ENCODE measurements at regions not wholly inside any gene's neighbourhood (a gene's known extent, or its start where the extent isn't known, plus 50 kb on each side); places are given as distances from the start of the nearest gene placed in this dataset.
"Not testable (repeated sequence)": the region's sequence is repeated elsewhere in the genome, so short reads cannot be mapped to it uniquely, and the experiment has no call there.

DNA sequence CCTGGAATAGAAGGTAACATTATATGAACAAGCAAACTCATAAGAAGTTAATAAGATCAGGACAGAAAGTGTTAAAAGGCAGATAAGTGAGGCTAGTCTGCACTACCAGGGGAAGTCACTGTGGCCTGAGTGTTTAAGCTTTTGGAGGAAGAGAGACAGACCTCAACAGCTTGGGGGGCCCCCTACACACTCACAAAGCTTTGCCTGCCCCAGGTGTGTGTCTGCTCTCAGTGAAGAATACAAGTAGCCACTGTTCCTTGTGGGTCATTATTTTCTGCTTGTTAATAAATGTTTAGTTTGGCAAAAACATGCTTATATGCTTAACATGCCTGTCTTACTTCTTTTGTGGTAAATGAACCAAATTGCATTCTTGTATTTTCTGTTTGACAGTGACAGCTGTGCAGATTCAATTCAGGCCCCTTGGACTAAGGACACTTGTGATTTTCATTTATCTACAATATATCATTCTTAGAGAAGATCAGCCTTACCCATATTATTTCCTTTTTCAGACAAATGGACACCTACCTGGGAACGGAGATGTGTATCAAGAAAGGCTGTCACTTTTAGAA is 50.7 kb upstream of the C12orf71 start:
- no peak overlapping the region for H3K4me3 ChIP-seq (ENCODE audit: low read length)
- H3K27me3 ChIP-seq (replicated peaks; ENCODE audit: control insufficient read depth, insufficient read depth, low read length) = no peaks in the 10 kb centered on the region
- H3K9ac ChIP-seq (ENCODE audit: low read length) = no peak overlapping the region
- no peak for DNase-seq (ENCODE audit: low read depth)
- H3K9me3 ChIP-seq (ENCODE audit: control insufficient read depth, low read length) = no peaks in the 10 kb centered on the region
- no peaks in the 10 kb centered on the region for H3K4me1 ChIP-seq (ENCODE audit: control insufficient read depth, insufficient read depth, low read length)
- no peaks in the 10 kb centered on the region for H3K36me3 ChIP-seq (ENCODE audit: control insufficient read depth, insufficient read depth, low read length, severe bottlenecking)

DNA sequence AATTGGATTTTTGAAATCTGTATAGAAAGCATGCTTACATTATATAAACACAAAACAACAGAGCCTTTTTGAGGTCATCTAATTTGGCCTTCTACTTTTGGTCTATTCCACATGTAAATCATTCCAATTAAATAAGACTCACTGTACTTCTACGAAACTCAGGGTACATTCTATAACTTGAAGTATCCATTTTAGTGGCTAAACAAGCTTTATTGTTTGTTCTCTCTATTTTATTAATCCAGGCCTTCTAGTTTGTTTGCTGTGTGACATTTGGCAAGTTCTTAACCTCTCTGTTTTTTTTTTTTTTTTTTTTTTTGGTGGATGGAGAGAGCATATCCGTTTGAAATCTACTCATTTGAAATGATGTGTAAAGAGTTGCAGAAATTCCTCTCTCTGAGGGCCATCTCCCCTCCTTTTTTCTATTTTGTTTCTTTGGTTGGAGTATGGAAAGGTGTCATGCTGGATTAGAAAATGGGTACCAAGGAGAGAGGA is 58.1 kb upstream of the C12orf71 start:
- H3K4me3 ChIP-seq (ENCODE audit: low read length) = no peak overlapping the region
- H3K9me3 ChIP-seq (ENCODE audit: control insufficient read depth, low read length) = no peaks in the 10 kb centered on the region
- H3K27me3 ChIP-seq (replicated peaks; ENCODE audit: control insufficient read depth, insufficient read depth, low read length) = no peaks in the 10 kb centered on the region
- no peaks in the 10 kb centered on the region for H3K36me3 ChIP-seq (ENCODE audit: control insufficient read depth, insufficient read depth, low read length, severe bottlenecking)
- H3K9ac ChIP-seq (ENCODE audit: low read length) = no peak overlapping the region
- peaks cover 11% of the 10 kb centered on the region for H3K4me1 ChIP-seq (ENCODE audit: control insufficient read depth, insufficient read depth, low read length)
- no peak for DNase-seq (ENCODE audit: low read depth)

DNA sequence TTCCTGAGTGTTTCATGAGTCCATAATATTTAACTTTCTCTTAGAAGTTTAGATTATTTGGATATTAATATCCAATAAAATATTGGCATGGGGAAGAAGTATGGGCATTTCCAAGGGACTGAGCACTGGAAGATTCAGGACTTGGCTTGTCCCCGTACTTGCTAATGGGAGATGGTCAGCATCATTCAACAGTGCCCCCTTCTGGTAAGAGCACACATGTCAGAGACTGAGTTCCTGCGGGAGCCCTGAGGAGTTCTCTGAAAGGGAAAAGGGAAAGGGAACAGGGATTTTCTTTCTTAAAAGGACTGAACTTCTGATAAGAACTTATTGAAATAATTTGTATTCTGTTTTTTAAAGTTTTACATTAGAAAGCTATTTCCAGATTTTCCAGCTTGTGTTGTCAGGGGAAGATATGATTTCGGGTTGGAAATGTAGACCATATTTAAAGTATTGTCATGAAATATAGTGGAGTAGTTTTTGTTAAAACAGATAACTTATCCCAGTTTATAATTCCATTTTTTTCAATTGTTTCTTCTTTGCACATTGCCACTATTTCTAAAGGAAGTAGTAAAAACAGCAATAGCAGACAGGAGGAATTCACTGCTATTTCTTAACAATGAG is 59.8 kb upstream of the C12orf71 start:
- DNase-seq (ENCODE audit: low read depth) = peak; percentile 91
- Histone ChIP-seq H3K4me1 (ENCODE audit: control insufficient read depth, insufficient read depth, low read length) (peaks cover 11% of the 10 kb centered on the region), H3K9me3 (ENCODE audit: control insufficient read depth, low read length) (no peaks in the 10 kb centered on the region), H3K4me3 (ENCODE audit: low read length) (no peak overlapping the region), H3K9ac (ENCODE audit: low read length) (peak overlapping the region; percentile 52), H3K36me3 (ENCODE audit: control insufficient read depth, insufficient read depth, low read length, severe bottlenecking) (no peaks in the 10 kb centered on the region), H3K27me3 (replicated peaks; ENCODE audit: control insufficient read depth, insufficient read depth, low read length) (no peaks in the 10 kb centered on the region)

DNA sequence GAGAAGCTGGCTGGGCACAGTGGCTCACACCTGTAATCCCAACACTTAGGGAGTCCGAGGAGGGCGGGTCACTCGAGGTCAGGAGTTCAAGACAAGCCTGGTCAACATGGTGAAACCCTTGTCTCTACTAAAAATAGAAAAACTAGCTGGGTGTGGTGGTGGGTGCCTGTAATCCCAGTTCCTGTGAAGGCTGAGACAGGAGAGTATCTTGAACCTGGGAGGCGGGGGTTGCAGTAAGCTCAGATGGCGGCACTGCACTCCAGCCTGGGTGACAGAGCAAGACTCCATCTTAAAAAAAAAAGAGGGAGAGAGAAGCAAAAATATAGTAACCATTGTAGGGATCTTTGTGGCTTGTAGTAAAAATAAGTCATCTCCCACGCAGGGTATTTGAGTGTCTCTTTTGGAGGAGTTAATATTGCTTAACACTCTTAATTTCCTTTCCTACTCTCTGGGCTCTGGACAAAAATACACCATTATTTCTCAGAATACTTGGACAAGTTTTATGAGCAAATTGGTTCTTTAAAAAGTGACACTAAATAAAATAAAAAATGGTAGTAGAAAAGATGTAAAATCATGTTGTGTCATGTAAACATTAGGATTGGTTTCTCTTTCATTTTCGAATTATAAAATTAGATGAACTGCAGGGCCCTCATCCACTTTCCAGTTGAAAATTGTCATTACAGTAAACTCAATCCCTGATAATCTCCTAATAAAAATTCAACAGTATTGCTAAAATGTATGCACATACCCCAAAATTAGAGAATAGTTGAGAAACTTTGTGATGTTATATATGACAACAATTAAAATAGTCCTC is 61.1 kb upstream of the C12orf71 start:
- no peaks in the 10 kb centered on the region for H3K27me3 ChIP-seq (replicated peaks; ENCODE audit: control insufficient read depth, insufficient read depth, low read length)
- H3K9me3 ChIP-seq (ENCODE audit: control insufficient read depth, low read length) = no peaks in the 10 kb centered on the region
- H3K9ac ChIP-seq (ENCODE audit: low read length) = peak overlapping the region; percentile 72
- no peak for DNase-seq (ENCODE audit: low read depth)
- peak overlapping the region; percentile 50 for H3K4me3 ChIP-seq (ENCODE audit: low read length)
- no peaks in the 10 kb centered on the region for H3K36me3 ChIP-seq (ENCODE audit: control insufficient read depth, insufficient read depth, low read length, severe bottlenecking)
- H3K4me1 ChIP-seq (ENCODE audit: control insufficient read depth, insufficient read depth, low read length) = peaks cover 11% of the 10 kb centered on the region

DNA sequence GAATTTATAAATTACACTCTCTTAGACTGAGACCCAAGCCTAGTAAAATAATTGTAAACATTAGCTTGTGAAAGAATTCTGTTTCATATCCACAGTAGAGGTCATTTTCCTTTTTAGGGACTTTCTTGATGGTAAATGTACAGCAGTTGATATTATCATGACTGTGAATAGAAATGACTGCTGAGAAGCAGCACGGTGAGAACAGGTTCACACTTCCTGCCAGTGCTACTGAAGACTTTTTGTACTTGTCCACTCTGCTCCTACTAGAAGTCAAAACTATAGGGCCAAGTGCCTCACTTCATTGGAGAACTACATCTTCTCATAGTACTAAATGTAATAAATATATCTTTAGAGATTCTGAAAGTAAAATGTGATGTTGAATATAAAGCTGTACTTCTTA is 63.3 kb upstream of the C12orf71 start:
- not testable (repeated sequence) for H3K36me3 ChIP-seq (ENCODE audit: control insufficient read depth, insufficient read depth, low read length, severe bottlenecking); H3K27me3 ChIP-seq (replicated peaks; ENCODE audit: control insufficient read depth, insufficient read depth, low read length); DNase-seq (ENCODE audit: low read depth); H3K4me3 ChIP-seq (ENCODE audit: low read length); H3K9me3 ChIP-seq (ENCODE audit: control insufficient read depth, low read length); H3K9ac ChIP-seq (ENCODE audit: low read length)
- H3K4me1 ChIP-seq (ENCODE audit: control insufficient read depth, insufficient read depth, low read length) = peaks cover 11% of the 10 kb centered on the region

DNA sequence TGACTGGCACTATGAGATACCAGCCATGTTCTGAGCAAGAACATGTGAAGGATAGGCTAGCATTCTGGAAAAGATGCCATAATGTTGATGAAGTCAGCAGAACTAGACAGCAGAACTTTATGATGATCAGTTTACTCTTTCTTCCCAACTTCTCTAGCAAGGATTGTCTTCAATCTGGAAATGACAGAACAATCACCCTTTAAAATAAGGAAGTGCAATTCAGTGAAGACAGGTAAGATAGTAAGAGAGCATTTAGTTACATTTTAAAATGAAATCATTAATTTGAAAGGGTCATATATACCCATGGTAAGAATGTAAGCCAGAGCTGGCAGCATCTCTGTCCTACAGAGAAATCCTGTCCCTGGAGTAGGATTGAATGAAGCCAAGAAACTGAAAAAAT is 66.0 kb upstream of the C12orf71 start:
- Histone ChIP-seq H3K4me3 (ENCODE audit: low read length) (no peak overlapping the region), H3K9ac (ENCODE audit: low read length) (no peak overlapping the region), H3K27me3 (replicated peaks; ENCODE audit: control insufficient read depth, insufficient read depth, low read length) (no peaks in the 10 kb centered on the region), H3K9me3 (ENCODE audit: control insufficient read depth, low read length) (no peaks in the 10 kb centered on the region), H3K4me1 (ENCODE audit: control insufficient read depth, insufficient read depth, low read length) (peaks cover 7% of the 10 kb centered on the region), H3K36me3 (ENCODE audit: control insufficient read depth, insufficient read depth, low read length, severe bottlenecking) (no peaks in the 10 kb centered on the region)
- no peak for DNase-seq (ENCODE audit: low read depth)

DNA sequence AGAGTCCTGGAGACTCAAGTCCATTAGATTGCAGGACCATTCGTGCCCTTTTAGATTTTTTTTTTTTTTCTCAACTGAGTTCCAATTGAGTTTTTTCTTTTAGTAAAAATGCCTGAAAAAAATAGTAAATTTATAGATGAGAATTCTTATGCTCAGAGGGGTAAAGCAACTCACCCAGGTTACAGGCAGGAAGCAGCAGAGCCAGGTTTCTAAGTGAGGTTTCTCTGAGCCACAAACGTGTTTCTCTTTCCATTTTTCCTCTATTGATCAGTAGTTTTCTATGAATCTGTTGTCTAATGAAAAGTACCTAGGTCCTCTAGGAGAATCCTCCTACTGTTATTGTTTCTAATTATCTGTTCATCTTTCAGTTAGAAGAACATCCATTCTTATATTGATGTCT is 66.4 kb upstream of the C12orf71 start:
- DNase-seq (ENCODE audit: low read depth) = no peak
- Histone ChIP-seq H3K36me3 (ENCODE audit: control insufficient read depth, insufficient read depth, low read length, severe bottlenecking) (no peaks in the 10 kb centered on the region), H3K9me3 (ENCODE audit: control insufficient read depth, low read length) (no peaks in the 10 kb centered on the region), H3K4me1 (ENCODE audit: control insufficient read depth, insufficient read depth, low read length) (peaks cover 3% of the 10 kb centered on the region), H3K4me3 (ENCODE audit: low read length) (no peak overlapping the region), H3K9ac (ENCODE audit: low read length) (no peak overlapping the region), H3K27me3 (replicated peaks; ENCODE audit: control insufficient read depth, insufficient read depth, low read length) (no peaks in the 10 kb centered on the region)

DNA sequence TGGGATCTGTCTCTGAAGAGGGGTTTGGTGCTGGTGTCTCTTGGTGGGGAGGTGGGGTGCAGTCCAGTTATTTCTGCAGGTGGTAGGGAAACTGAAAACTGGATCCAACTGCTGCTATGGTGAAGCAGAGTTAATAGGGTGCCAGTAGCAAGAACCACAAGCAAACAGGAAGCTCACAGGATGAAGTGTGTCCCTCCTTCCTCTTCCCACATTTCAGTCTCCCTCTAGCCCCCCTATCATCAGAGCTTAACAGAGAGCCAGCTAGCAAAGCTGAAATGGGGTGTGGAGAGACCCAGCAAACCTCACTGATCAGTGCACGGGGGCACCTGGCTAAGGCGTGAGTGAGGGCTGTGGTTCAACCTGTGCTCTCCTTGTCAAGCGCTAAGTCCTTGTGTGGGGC is 69.1 kb upstream of the C12orf71 start:
- Histone ChIP-seq H3K4me1 (ENCODE audit: control insufficient read depth, insufficient read depth, low read length) (no peaks in the 10 kb centered on the region), H3K36me3 (ENCODE audit: control insufficient read depth, insufficient read depth, low read length, severe bottlenecking) (no peaks in the 10 kb centered on the region), H3K9ac (ENCODE audit: low read length) (no peak overlapping the region), H3K4me3 (ENCODE audit: low read length) (no peak overlapping the region), H3K9me3 (ENCODE audit: control insufficient read depth, low read length) (no peaks in the 10 kb centered on the region), H3K27me3 (replicated peaks; ENCODE audit: control insufficient read depth, insufficient read depth, low read length) (no peaks in the 10 kb centered on the region)
- no peak for DNase-seq (ENCODE audit: low read depth)

DNA sequence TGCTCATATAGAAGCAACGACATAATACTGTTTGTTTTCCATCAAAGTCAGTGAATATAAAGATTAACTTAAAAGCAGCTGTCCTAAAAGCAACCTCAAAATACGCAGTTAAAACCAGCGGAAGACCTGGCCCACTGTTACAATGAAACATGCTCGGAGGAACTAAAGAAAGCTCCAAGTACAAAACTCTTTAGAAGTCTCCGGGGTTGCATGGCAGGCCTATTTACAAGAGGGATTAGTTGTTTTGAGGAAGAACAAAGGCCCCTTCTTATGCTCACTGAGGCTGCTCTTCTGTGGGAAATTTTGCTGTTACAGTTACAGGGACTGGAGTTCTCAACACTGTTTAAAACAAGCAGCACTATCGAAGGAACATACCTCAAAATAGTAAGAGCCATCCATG is 75.9 kb upstream of the C12orf71 start:
- no peak for DNase-seq (ENCODE audit: low read depth)
- H3K36me3 ChIP-seq (ENCODE audit: control insufficient read depth, insufficient read depth, low read length, severe bottlenecking) = no peaks in the 10 kb centered on the region

DNA sequence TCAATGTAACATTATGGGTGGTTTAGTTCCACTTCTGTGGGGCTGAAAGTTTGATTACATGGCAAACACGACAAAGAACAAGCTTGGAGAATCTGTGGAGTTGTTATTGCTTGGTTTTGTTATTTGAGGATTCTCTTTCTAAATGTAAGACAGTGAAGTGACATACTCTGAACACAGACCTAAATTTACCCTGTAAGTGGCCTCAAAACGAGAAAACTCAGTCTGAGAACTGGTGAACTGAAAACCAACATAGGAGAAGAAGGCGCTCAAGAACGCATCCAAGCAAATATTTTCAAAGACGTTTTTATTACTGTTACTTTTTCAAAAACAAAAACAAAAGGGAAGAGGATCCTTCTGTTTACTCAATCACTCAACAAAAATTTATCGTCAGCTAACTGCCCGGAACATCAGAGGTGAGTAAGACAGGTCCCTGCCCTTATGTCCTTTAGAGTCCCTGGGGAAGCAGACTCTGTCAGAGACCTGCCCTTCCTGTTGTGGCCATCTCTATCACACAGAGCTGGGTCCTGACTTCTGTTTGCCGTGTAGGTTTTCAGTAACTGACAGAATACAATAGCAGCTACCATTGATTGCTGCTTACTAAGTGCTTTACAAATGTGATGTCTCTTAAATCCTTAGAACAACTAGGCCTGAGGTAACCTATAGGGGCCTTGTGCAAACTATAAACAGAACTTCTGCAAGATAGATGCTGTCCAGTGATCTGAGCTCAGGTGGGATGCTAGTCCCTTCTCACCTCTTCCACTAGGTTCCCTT is 79.3 kb upstream of the C12orf71 start:
- no peaks in the 10 kb centered on the region for H3K9me3 ChIP-seq (ENCODE audit: control insufficient read depth, low read length)
- H3K4me3 ChIP-seq (ENCODE audit: low read length) = no peak overlapping the region
- no peak for DNase-seq (ENCODE audit: low read depth)
- no peak overlapping the region for H3K9ac ChIP-seq (ENCODE audit: low read length)
- H3K27me3 ChIP-seq (replicated peaks; ENCODE audit: control insufficient read depth, insufficient read depth, low read length) = no peaks in the 10 kb centered on the region
- H3K4me1 ChIP-seq (ENCODE audit: control insufficient read depth, insufficient read depth, low read length) = no peaks in the 10 kb centered on the region
- H3K36me3 ChIP-seq (ENCODE audit: control insufficient read depth, insufficient read depth, low read length, severe bottlenecking) = no peaks in the 10 kb centered on the region

More for the DNA sequence above, 75.9 kb upstream of the C12orf71 start:
- Histone ChIP-seq H3K4me3 (ENCODE audit: low read length) (no peak overlapping the region), H3K9ac (ENCODE audit: low read length) (no peak overlapping the region), H3K4me1 (ENCODE audit: control insufficient read depth, insufficient read depth, low read length) (no peaks in the 10 kb centered on the region), H3K27me3 (replicated peaks; ENCODE audit: control insufficient read depth, insufficient read depth, low read length) (no peaks in the 10 kb centered on the region), H3K9me3 (ENCODE audit: control insufficient read depth, low read length) (no peaks in the 10 kb centered on the region)

DNA sequence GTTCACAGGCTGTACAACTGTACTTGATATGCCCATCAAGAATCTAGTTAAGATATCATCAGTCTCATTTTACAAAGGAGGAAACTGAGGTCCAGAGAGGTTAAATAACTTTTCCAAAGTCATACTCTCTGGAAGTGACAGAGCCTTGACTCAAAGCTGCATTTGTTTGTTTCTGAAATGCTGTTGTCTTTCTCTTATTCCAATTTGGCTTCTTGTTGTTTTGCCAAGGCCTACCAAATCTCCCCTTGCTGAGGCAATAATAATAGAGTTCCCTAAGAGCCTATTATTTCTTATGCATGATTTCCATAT is 79.8 kb upstream of the C12orf71 start:
- Histone ChIP-seq H3K36me3 (ENCODE audit: control insufficient read depth, insufficient read depth, low read length, severe bottlenecking) (no peaks in the 10 kb centered on the region), H3K4me3 (ENCODE audit: low read length) (no peak overlapping the region)

More for the DNA sequence above, 79.8 kb upstream of the C12orf71 start:
- no peak for DNase-seq (ENCODE audit: low read depth)
- Histone ChIP-seq H3K9me3 (ENCODE audit: control insufficient read depth, low read length) (no peaks in the 10 kb centered on the region), H3K9ac (ENCODE audit: low read length) (no peak overlapping the region), H3K4me1 (ENCODE audit: control insufficient read depth, insufficient read depth, low read length) (no peaks in the 10 kb centered on the region), H3K27me3 (replicated peaks; ENCODE audit: control insufficient read depth, insufficient read depth, low read length) (no peaks in the 10 kb centered on the region)

Measured in adipocyte (in vitro differentiated cells).